DND-41 (cell line): ENCODE measurements at regions not wholly inside any gene's neighbourhood (a gene's known extent, or its start where the extent isn't known, plus 50 kb on each side); places are given as distances from the start of the nearest gene placed in this dataset.

ENCODE experiments used
- CTCF ChIP-seq: IDR thresholded peaks from 2 replicates; pipeline ENCODE4 v1.5.1; 2012; ENCODE audit warnings: borderline replicate concordance, low read length, moderate library complexity, mild to moderate bottlenecking; ENCODE audit not compliant: poor library complexity, severe bottlenecking; ENCODE audit errors: extremely low read depth
- EZH2 ChIP-seq: IDR thresholded peaks from 3 replicates; pipeline ENCODE4 v1.6.1; 2012; ENCODE audit warnings: borderline replicate concordance, low read depth, mild to moderate bottlenecking, moderate library complexity, low read length, inconsistent platforms; ENCODE audit not compliant: severe bottlenecking

GRCh38 chr13:39970177-39970846 lies 314.9 kb downstream of the COG6 start:
- no peak for TF ChIP-seq CTCF
- TF ChIP-seq EZH2 = no peak
